Testis (tissue), 2 donors: ENCODE measurements at regions not wholly inside any gene's neighbourhood (a gene's known extent, or its start where the extent isn't known, plus 50 kb on each side); places are given as distances from the start of the nearest gene placed in this dataset.

Experiments
- POLR2A ChIP-seq: fragments of 450-650 bp; IDR thresholded peaks from one replicate; pipeline ENCODE4 v1.6.1; 2017; ENCODE audit warnings: antibody characterized with exemption, mild to moderate bottlenecking, moderate library complexity
- TF ChIP-seq, protein P1 (sequence below), 3 experiments: fragments of 450-650 bp in 2 of 3; fragments of 200-600 bp in 1 of 3; sonication (generic) in 1 of 3; IDR thresholded peaks; one replicate each; pipeline ENCODE4 v1.5.1; 2016 to 2019; ENCODE audit warnings: antibody characterized with exemption in 3 of 3, mild to moderate bottlenecking in 2 of 3, moderate library complexity in 1 of 3

DNA sequence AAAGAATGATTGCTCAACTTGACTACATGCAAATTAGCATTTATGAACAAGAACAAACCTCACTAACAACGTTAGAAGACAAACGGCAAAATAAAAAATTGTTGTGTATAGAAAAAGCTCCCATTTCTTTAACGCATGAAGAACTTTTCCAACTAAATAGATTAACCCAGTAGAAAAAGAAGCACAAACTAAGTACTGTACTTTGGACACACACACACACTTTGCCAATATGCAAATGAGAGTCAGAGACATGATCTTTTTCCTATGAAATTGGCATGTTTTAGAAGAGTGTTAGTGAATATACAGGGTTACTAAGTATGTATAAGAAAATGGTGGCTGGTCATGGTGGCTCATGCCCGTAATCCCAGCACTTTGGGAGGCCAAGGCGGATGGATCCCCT lies 355.6 kb downstream of the SH2D4B start:
- TF ChIP-seq, protein P1, sequence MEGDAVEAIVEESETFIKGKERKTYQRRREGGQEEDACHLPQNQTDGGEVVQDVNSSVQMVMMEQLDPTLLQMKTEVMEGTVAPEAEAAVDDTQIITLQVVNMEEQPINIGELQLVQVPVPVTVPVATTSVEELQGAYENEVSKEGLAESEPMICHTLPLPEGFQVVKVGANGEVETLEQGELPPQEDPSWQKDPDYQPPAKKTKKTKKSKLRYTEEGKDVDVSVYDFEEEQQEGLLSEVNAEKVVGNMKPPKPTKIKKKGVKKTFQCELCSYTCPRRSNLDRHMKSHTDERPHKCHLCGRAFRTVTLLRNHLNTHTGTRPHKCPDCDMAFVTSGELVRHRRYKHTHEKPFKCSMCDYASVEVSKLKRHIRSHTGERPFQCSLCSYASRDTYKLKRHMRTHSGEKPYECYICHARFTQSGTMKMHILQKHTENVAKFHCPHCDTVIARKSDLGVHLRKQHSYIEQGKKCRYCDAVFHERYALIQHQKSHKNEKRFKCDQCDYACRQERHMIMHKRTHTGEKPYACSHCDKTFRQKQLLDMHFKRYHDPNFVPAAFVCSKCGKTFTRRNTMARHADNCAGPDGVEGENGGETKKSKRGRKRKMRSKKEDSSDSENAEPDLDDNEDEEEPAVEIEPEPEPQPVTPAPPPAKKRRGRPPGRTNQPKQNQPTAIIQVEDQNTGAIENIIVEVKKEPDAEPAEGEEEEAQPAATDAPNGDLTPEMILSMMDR (IDR thresholded peaks at IDR 0.05) = no peak
- TF ChIP-seq POLR2A = no peak
